ENCODE measurements at regions not wholly inside any gene's neighbourhood (a gene's known extent, or its start where the extent isn't known, plus 50 kb on each side); places are given as distances from the start of the nearest gene placed in this dataset.
"Not testable (repeated sequence)": the region's sequence is repeated elsewhere in the genome, so short reads cannot be mapped to it uniquely, and the experiment has no call there.

DNA sequence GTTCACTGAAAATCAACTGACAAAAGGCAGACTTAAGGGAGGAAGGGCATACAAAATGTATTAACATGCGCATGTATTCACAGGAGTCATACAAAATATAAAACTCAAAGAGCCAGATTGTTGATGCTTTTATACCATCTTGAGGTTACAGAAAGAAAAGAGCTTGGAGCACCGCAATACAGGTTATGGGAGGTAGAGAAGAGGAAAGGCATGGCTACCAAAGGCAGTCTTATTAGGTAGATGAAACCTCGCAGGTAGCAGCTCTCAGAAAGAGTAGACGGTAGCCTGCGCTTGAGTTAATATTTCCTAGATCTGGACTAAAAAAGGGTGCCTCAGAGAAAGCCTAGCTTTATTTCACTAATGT lies 69.0 kb upstream of the DHRS4 start:
- no peak for DNase-seq
- intact Hi-C loops (cut with DNase I) = no loop called here

GRCh38 chr14:23887536-23887935 lies 66.0 kb upstream of the DHRS4 start:
- no peak for DNase-seq
- intact Hi-C loops (cut with DNase I) = no loop called here

DNA sequence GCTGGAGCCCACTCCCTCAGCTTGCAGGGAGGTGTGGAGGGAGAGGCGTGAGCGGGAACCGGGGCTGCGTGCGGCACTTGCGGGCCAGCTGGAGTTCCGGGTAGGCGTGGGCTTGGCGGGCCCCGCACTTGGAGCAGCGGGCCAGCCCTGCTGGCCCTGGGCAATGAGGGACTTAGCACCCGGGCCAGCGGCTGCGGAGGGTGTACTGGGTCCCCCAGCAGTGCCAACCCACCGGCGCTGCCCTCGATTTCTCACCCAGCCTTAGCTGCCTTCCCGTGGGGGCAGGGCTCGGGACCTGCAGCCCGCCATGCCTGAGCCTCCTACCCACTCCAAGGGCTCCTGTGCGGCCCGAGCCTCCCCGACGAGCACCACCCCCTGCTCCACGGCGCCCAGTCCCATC lies 61.9 kb upstream of the DHRS4 start:
- DNase-seq; intact Hi-C loops (cut with DNase I): not testable (repeated sequence)

- DNase-seq; intact Hi-C loops (cut with DNase I): not testable (repeated sequence)
Observed at GRCh38 chr14:23892289-23892688, 61.3 kb upstream of the DHRS4 start.

DNA sequence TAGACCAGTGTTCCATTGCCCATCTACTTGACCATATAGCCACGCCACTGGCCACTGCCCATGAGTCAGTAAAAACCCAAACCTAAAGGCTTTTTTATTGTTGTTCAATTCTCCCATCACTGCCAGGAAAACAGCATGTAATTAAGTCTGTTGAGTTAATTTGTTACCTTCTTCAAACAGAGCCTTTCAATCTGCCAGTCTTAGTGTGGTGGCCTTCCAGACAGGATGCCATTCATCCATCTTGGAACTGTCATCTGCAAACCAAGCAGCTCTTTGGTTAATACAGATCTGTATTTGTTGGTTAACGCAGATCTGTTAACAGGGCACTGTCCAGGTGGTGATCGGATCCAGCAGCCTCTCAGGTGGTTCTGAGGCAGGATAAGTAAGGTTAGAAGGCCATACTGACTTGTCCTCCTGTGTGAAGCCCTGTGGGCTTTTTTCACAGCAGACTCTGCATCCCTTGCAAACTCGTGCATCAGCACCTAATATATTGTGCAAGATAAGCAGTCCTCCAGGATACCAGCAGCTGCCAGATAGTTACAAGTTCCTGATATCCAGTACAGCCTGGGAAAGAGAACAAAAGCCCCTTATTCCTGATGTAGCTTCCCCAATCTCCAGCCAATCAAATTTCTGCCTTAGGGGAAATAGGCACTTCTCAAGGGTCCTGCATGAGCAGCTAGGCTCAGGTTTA lies 59.1 kb upstream of the DHRS4 start:
- intact Hi-C loops (cut with DNase I) = no loop called here

DNA sequence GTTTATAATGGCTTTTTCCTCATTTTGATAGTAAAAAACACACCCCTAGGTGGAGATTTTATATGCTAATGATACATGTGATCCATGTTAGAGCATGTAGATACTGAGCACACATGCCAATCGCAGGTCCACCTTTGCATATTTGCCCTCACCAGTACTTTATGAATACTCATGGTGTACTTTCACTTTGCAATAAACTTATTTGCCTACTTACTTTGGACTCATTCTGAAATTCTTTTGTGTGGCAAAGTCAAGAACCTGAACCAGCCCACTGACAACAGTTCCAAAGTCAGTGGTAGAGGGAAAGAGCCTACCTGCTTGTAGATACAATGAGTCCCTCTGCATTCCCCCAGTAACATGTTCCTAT lies 58.5 kb upstream of the DHRS4 start:
- intact Hi-C loops (cut with DNase I) = no loop called here
- no peak for DNase-seq

More for the DNA sequence above, 59.1 kb upstream of the DHRS4 start:
- no peak for DNase-seq

DNA sequence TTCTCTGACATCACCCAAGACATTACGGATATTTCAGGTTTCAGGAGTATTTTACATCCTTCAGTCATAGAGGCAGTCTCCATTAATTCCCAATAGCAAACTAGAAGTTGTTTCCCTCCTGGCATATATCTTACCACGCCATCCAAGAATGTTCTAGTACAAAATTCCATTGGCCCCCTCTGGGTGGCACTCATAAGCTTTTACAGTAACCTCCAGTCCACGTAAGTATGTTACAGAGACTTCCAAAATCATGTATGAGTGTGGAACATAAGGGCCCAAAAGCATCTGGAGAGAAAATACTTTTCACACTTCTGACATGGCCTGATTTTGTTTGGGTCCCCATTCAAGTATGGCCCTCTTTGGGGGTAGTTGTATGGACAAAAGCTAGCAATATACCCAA lies 58.1 kb upstream of the DHRS4 start:
- intact Hi-C loops (cut with DNase I) = no loop called here
- peak in 3 of 42 donors; percentile 6 to 26 (median 10) for DNase-seq

- intact Hi-C loops (cut with DNase I) = no loop called here
- no peak for DNase-seq
Observed at GRCh38 chr14:23896609-23897153, 56.9 kb upstream of the DHRS4 start.

- DNase-seq; intact Hi-C loops (cut with DNase I): not testable (repeated sequence)
Observed at GRCh38 chr14:23897291-23897690, 56.3 kb upstream of the DHRS4 start.

DNA sequence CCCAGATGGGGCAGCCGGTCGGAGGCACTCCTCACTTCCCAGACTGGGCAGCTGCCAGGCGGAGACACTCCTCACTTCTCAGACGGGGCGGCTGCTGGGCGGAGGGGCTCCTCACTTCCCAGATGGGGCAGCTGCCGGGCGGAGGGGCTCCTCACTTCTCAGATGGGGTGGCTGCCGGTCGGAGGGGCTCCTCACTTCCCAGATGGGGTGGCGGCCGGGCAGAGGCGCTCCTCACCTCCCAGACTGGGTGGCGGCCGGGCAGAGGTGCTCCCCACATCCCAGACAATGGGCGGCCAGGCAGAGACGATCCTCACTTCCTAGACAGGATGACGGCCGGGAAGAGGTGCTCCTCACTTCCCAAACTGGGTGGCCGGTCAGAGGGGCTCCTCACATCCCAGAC lies 55.2 kb upstream of the DHRS4 start:
- DNase-seq = not testable (repeated sequence)

GRCh38 chr14:23899788-23900187 lies 53.8 kb upstream of the DHRS4 start:
- no peak for DNase-seq
- intact Hi-C loops (cut with DNase I) = no loop called here

More for the DNA sequence above, 55.2 kb upstream of the DHRS4 start:
- intact Hi-C loops (cut with DNase I) = not testable (repeated sequence)

DNA sequence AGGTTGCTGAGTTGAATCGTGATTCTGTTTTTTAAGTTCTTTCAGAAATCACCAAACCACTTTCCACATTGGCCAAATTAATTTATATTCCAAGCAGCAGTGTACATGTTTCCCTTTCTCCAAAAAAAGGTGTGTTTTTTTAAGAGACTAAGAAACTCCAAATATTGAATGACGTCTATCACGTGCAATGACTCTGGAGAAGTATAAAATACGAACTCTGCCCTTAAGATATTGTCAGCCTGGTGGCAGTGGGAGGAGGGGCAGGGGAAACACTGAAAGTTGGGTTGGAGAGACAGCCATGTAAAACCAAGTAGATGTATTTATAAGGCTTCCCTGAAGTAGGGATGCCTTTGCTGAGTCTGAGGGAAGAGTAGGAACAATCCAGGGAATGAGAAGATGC lies 50.1 kb upstream of the DHRS4 start:
- no peak for DNase-seq
- intact Hi-C loops (cut with DNase I) = no loop called here

All from head of caudate nucleus (tissue), 42 donors.